Breast epithelium (tissue), 4 donors: ENCODE measurements at regions not wholly inside any gene's neighbourhood (a gene's known extent, or its start where the extent isn't known, plus 50 kb on each side); places are given as distances from the start of the nearest gene placed in this dataset.

Source experiments
- DNase-seq, 2 donors: peaks; one replicate each; pipeline ENCODE4 v3.0.0-alpha.2; 2019; ENCODE audit warnings: low spot score in 2 of 2
- H3K27ac ChIP-seq, 2 donors: fragments of 200-600 bp; sonication (generic) in 1 of 2; one replicate each; pipeline ENCODE4 v1.5.1; 2016 to 2019; ENCODE audit warnings: mild to moderate bottlenecking in 1 of 2
- H3K27me3 ChIP-seq, 2 donors: fragments of 200-600 bp; sonication (generic) in 1 of 2; one replicate each; pipeline versions ENCODE4 v1.5.1 to v1.6.0; 2017 to 2019; ENCODE audit warnings: control low read depth in 1 of 2, mild to moderate bottlenecking in 1 of 2
- H3K36me3 ChIP-seq: fragments of 200-600 bp; one replicate; pipeline ENCODE4 v1.5.1; 2019
- H3K4me1 ChIP-seq, 2 donors: fragments of 200-600 bp; sonication (generic); one replicate each; pipeline ENCODE4 v1.5.1; 2016 to 2019; ENCODE audit warnings: control low read depth in 1 of 2
- H3K4me3 ChIP-seq, 3 donors: fragments of 200-600 bp; sonication (generic); 1 replicate in 2 of 3; 2 replicates in 1 of 3; pipeline ENCODE4 v1.5.1; 2016 to 2019; ENCODE audit warnings: mild to moderate bottlenecking in 3 of 3, moderate library complexity in 2 of 3
- H3K9me3 ChIP-seq, 2 donors: fragments of 200-600 bp; sonication (generic) in 1 of 2; one replicate each; pipeline ENCODE4 v1.5.1; 2016 to 2019; ENCODE audit warnings: control low read depth in 1 of 2
- CTCF ChIP-seq, 3 donors: fragments of 450-650 bp; IDR thresholded peaks; one replicate each; pipeline ENCODE4 v1.5.1; 2016 to 2017; ENCODE audit warnings: antibody characterized with exemption in 3 of 3, mild to moderate bottlenecking in 3 of 3, moderate library complexity in 3 of 3
- POLR2A ChIP-seq: fragments of 450-650 bp; IDR thresholded peaks from one replicate; pipeline ENCODE4 v1.6.1; 2016; ENCODE audit warnings: antibody characterized with exemption, mild to moderate bottlenecking, moderate library complexity
- POLR2AphosphoS5 ChIP-seq, 3 donors: sonication (generic); formaldehyde crosslinking; IDR thresholded peaks; one replicate each; pipeline ENCODE4 v1.6.1; 2017; ENCODE audit warnings: antibody characterized with exemption in 3 of 3
- intact Hi-C: fragments of 100-400 bp; cut with DNase I; formaldehyde crosslinking; loops from one replicate; pipeline ENCODE4 v1.15.1; 2023; ENCODE audit warnings: low total_unique reads

GRCh38 chr11:87871056-87871455 lies 304.2 kb downstream of the RAB38 start:
- intact Hi-C loops = no loop called here
- Histone ChIP-seq H3K36me3 (no peaks in the 10 kb centered on the region), H3K27ac (no peak overlapping the region), H3K9me3 (no peaks in the 10 kb centered on the region), H3K4me3 (no peak overlapping the region), H3K4me1 (no peaks in the 10 kb centered on the region), H3K27me3 (no peaks in the 10 kb centered on the region)
- DNase-seq = no peak
- TF ChIP-seq CTCF (IDR thresholded peaks at IDR 0.05) = no peak
- TF ChIP-seq POLR2A = no peak
- no peak for TF ChIP-seq POLR2AphosphoS5 (IDR thresholded peaks at IDR 0.05)

GRCh38 chr11:87870086-87870485 lies 305.2 kb downstream of the RAB38 start:
- Histone ChIP-seq H3K4me1 (no peaks in the 10 kb centered on the region), H3K27me3 (no peaks in the 10 kb centered on the region), H3K4me3 (no peak overlapping the region), H3K36me3 (no peaks in the 10 kb centered on the region), H3K27ac (no peak overlapping the region), H3K9me3 (no peaks in the 10 kb centered on the region)
- TF ChIP-seq CTCF (IDR thresholded peaks at IDR 0.05) = no peak
- TF ChIP-seq POLR2AphosphoS5 (IDR thresholded peaks at IDR 0.05) = no peak
- TF ChIP-seq POLR2A = no peak
- intact Hi-C loops = no loop called here
- no peak for DNase-seq

- H3K9me3 ChIP-seq = no peaks in the 10 kb centered on the region
- DNase-seq = no peak
- TF ChIP-seq POLR2A (no peak), CTCF (IDR thresholded peaks at IDR 0.05) (no peak), POLR2AphosphoS5 (IDR thresholded peaks at IDR 0.05) (no peak)
- no peak overlapping the region for H3K4me3 ChIP-seq
- intact Hi-C loops = no loop called here
- no peaks in the 10 kb centered on the region for H3K4me1 ChIP-seq
- no peaks in the 10 kb centered on the region for H3K27me3 ChIP-seq
- no peak overlapping the region for H3K27ac ChIP-seq
- no peaks in the 10 kb centered on the region for H3K36me3 ChIP-seq
These were observed 308.3 kb downstream of the RAB38 start for GRCh38 chr11:87866951-87867350.

GRCh38 chr11:87861030-87861429 lies 314.2 kb downstream of the RAB38 start:
- no peaks in the 10 kb centered on the region for H3K9me3 ChIP-seq
- DNase-seq = no peak
- no peaks in the 10 kb centered on the region for H3K27me3 ChIP-seq
- H3K4me1 ChIP-seq = no peaks in the 10 kb centered on the region
- H3K4me3 ChIP-seq = no peak overlapping the region
- intact Hi-C loops = no loop called here
- TF ChIP-seq CTCF (IDR thresholded peaks at IDR 0.05) = no peak
- TF ChIP-seq POLR2A = no peak
- no peak for TF ChIP-seq POLR2AphosphoS5 (IDR thresholded peaks at IDR 0.05)
- H3K27ac ChIP-seq = no peak overlapping the region
- H3K36me3 ChIP-seq = no peaks in the 10 kb centered on the region

- Histone ChIP-seq H3K4me1 (no peaks in the 10 kb centered on the region), H3K4me3 (no peak overlapping the region), H3K27ac (no peak overlapping the region), H3K9me3 (no peaks in the 10 kb centered on the region), H3K36me3 (no peaks in the 10 kb centered on the region), H3K27me3 (no peaks in the 10 kb centered on the region)
- TF ChIP-seq POLR2A (no peak), POLR2AphosphoS5 (IDR thresholded peaks at IDR 0.05) (no peak), CTCF (IDR thresholded peaks at IDR 0.05) (no peak)
- DNase-seq = no peak
- intact Hi-C loops = no loop called here
These were observed 315.6 kb downstream of the RAB38 start for GRCh38 chr11:87859636-87860035.
